ENCODE measurements at regions not wholly inside any gene's neighbourhood (a gene's known extent, or its start where the extent isn't known, plus 50 kb on each side); places are given as distances from the start of the nearest gene placed in this dataset.

GRCh38 chr2:120517751-120518469 is 172.0 kb downstream of the INHBB start:
- TF ChIP-seq, protein P1, sequence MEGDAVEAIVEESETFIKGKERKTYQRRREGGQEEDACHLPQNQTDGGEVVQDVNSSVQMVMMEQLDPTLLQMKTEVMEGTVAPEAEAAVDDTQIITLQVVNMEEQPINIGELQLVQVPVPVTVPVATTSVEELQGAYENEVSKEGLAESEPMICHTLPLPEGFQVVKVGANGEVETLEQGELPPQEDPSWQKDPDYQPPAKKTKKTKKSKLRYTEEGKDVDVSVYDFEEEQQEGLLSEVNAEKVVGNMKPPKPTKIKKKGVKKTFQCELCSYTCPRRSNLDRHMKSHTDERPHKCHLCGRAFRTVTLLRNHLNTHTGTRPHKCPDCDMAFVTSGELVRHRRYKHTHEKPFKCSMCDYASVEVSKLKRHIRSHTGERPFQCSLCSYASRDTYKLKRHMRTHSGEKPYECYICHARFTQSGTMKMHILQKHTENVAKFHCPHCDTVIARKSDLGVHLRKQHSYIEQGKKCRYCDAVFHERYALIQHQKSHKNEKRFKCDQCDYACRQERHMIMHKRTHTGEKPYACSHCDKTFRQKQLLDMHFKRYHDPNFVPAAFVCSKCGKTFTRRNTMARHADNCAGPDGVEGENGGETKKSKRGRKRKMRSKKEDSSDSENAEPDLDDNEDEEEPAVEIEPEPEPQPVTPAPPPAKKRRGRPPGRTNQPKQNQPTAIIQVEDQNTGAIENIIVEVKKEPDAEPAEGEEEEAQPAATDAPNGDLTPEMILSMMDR (conservative IDR thresholded peaks at IDR 0.05; ENCODE audit: low read depth in 2 of 2) = no peak
- TF ChIP-seq POLR2AphosphoS5 (IDR thresholded peaks at IDR 0.05; ENCODE audit: low read depth) (no peak), EZH2 (IDR thresholded peaks at IDR 0.05; ENCODE audit: low read depth, unreplicated experiment) (no peak), NANOG (IDR thresholded peaks at IDR 0.05; ENCODE audit: borderline replicate concordance) (no peak), EZH2phosphoT487 (IDR thresholded peaks at IDR 0.05; ENCODE audit: unreplicated experiment) (no peak), REST (IDR thresholded peaks at IDR 0.05; ENCODE audit: unreplicated experiment) (no peak), CREB1 (CRISPR knock-in tag; IDR thresholded peaks at IDR 0.05; ENCODE audit: low read depth) (no peak), ZNF114 (CRISPR knock-in tag; IDR thresholded peaks at IDR 0.05) (no peak), STAT1 (IDR thresholded peaks at IDR 0.05; ENCODE audit: unreplicated experiment) (no peak), JUNB (IDR thresholded peaks at IDR 0.05; ENCODE audit: unreplicated experiment) (no peak)
